Fibroblast of mammary gland (primary cell): ENCODE measurements at regions not wholly inside any gene's neighbourhood (a gene's known extent, or its start where the extent isn't known, plus 50 kb on each side); places are given as distances from the start of the nearest gene placed in this dataset.

ENCODE experiments used
- DNase-seq: peaks from one replicate; pipeline ENCODE4 v3.0.0-alpha.2; 2010; ENCODE audit warnings: low read depth
- H3K4me3 ChIP-seq: 2 replicates; pipeline ENCODE4 v1.5.1; 2011; ENCODE audit warnings: low read depth, mild to moderate bottlenecking, low read length, moderate library complexity; ENCODE audit not compliant: control insufficient read depth
- TF ChIP-seq, protein P1 (sequence below): conservative IDR thresholded peaks from 2 replicates; pipeline ENCODE4 v1.5.1; 2011; ENCODE audit warnings: low read depth, low read length, inconsistent platforms; ENCODE audit not compliant: control insufficient read depth, insufficient read depth

DNA sequence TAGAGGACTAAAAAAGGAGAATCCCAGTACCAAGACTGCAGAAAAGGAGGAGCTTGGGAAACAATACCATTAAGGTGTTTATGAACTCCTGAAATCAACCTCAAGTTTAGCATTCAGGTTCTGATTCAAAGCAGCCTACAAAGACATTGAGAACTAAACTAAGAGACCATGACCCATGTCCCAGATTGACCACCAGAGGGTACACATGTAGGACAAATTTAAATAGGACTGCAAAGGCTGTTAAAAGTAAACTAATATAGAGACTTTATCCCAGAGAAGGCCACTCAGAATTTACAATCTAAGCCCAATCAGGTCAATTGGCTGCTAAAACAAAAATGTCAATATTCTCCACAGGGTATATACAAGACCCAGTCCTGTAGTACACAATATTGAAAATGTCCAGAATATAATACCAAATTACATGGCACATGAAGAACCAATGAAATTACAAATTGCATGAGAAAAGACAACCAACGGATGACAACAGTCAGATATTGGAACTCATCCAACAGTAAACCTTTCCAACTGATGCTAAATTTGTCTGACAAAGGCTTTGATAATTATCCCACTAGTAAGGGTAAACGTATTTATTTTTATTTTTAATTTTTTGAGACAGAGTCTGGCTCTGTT is 682.4 kb downstream of the UQCRFS1 start:
- TF ChIP-seq, protein P1, sequence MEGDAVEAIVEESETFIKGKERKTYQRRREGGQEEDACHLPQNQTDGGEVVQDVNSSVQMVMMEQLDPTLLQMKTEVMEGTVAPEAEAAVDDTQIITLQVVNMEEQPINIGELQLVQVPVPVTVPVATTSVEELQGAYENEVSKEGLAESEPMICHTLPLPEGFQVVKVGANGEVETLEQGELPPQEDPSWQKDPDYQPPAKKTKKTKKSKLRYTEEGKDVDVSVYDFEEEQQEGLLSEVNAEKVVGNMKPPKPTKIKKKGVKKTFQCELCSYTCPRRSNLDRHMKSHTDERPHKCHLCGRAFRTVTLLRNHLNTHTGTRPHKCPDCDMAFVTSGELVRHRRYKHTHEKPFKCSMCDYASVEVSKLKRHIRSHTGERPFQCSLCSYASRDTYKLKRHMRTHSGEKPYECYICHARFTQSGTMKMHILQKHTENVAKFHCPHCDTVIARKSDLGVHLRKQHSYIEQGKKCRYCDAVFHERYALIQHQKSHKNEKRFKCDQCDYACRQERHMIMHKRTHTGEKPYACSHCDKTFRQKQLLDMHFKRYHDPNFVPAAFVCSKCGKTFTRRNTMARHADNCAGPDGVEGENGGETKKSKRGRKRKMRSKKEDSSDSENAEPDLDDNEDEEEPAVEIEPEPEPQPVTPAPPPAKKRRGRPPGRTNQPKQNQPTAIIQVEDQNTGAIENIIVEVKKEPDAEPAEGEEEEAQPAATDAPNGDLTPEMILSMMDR, result no peak
- no peak overlapping the region for H3K4me3 ChIP-seq

DNA sequence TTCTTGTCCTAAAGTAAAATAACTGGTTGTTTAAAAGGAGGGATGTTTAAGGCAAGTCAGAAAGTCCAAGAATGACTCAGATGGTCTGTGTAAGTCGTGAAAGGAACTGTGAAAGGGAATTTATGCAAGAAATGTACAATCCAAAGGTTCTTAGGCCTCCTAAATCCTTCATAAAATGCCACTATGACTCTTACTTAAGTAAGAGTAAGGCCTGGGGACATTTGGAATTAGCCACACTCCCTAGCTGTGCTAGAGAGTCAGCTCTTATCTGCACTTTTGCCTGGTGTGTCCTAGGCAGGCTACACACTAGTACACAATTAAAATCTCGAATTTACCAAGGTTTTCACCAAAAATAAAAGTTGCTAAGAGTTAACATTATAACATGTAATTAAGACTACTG is 686.9 kb downstream of the UQCRFS1 start:
- DNase-seq, result no peak
- H3K4me3 ChIP-seq, result no peak overlapping the region
- TF ChIP-seq, protein P1, result no peak

More for the DNA sequence above, 682.4 kb downstream of the UQCRFS1 start:
- no peak for DNase-seq

DNA sequence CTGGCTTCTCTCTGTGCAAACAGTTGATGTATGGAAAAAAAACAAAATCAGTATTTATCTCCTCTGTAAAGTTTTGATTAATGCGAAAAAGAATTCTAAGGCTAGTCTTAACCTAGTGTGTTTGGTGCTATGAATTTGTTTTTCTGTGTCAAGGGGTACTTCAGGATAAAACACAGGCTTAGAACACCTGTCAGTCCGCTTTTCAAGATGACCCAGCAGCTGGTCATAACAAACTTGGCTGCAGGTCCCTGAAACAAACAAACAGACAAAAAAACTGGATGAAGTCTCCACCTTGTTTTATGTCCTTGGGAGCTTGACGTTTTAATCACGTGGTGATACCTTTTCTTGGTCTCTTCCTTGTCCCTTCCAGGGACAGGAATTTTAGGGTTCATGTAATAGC is 689.3 kb downstream of the UQCRFS1 start:
- TF ChIP-seq, protein P1, result no peak
- H3K4me3 ChIP-seq, result no peak overlapping the region
- no peak for DNase-seq

DNA sequence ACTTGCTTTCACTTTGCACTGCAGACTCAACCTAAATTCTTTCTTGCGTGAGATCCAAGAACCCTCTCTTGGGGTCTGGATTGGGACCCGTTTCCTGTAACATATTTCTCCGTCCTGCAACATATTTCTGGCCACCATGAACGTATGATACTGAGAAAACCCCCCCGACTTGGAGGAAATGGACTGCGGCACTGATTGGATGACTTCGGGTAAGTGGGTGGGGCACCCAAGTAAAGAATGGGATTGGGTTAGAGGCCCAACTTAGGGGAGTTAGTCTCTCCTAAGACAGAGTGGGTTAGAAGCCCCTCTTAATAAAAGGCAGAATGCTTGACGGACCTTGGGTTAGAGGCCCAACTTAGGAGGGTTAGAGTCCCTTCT is 690.4 kb downstream of the UQCRFS1 start:
- TF ChIP-seq, protein P1, result no peak
- no peak for DNase-seq
- H3K4me3 ChIP-seq, result no peak overlapping the region

DNA sequence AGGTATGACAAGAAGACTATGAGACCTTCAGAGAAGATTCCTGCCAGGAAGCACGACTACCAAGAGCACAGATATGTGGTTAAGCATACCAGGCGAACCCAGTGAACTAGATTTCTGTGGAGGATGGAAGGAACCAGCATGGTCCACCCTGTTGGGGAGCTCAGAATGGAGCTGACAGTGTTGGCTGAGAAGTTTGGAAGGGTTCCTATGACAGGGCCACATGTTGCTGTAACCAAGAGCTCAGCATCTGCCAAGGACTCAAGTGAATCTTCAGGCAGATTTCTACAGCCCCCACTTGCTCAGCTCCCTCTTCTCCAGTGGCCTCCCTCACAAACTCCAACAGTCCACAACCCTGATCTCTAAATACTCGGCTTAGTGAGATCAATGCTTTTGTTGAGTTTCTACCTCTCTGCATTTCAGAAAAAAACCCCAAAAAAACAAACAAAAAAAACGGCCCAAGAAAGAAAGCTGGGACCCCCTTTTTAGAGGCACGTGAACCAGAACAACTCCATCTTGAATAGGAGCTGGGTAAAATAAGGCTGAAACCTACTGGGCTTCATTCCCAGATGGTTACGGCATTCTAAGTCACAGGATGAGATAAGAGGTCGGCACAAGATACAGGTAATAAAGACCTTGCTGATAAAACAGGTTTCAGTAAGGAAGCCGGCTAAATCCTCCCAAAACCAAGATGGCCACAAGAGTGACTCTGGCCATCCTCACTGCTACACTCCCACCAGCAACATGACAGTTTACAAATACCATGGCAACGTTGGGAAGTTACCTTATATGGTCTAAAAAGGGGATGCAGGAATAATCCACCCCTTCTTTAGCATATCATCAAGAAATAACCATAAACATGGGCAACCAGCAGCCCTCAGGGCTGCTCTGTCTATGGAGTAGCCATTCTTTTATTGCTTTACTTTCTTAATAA is 691.1 kb downstream of the UQCRFS1 start:
- TF ChIP-seq, protein P1, result no peak
- H3K4me3 ChIP-seq, result no peak overlapping the region
- no peak for DNase-seq

DNA sequence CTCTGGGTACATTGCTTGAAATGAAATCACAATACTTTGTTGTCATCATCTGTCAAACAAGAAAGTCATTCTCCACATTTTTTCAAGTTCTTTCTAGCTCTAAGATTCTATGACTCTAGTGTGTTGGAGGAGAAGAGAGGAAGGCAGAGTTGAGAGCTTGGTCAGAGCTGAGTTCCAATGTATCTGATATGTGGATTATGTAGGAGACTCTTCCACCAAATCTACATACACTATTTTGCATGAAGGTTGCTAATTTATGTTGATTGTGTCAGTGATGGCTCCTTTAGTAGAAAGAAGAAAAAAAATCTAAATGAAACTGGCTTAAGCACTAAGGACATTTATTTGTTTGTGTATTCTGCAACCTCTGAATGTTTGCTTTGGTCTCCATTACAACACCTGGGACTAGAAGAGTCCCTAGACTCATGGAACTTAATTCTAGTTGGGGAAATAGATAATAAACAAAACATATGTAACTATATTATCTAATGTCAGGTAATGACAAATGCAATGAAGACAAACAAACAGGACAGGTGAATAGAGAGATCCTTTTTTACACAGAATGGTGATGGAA is 691.9 kb downstream of the UQCRFS1 start:
- TF ChIP-seq, protein P1, result no peak
- no peak for DNase-seq
- H3K4me3 ChIP-seq, result no peak overlapping the region
